Skeletal muscle cell (primary cell): ENCODE measurements at regions not wholly inside any gene's neighbourhood (a gene's known extent, or its start where the extent isn't known, plus 50 kb on each side); places are given as distances from the start of the nearest gene placed in this dataset.

Experiments used
- DNase-seq: peaks from one replicate; pipeline ENCODE4 v3.0.0-alpha.2; 2010; ENCODE audit warnings: low read depth
- H3K4me3 ChIP-seq: 2 replicates; pipeline ENCODE4 v1.5.1; 2011; ENCODE audit warnings: low read depth, mild to moderate bottlenecking, control low read depth, low read length, moderate library complexity

DNA sequence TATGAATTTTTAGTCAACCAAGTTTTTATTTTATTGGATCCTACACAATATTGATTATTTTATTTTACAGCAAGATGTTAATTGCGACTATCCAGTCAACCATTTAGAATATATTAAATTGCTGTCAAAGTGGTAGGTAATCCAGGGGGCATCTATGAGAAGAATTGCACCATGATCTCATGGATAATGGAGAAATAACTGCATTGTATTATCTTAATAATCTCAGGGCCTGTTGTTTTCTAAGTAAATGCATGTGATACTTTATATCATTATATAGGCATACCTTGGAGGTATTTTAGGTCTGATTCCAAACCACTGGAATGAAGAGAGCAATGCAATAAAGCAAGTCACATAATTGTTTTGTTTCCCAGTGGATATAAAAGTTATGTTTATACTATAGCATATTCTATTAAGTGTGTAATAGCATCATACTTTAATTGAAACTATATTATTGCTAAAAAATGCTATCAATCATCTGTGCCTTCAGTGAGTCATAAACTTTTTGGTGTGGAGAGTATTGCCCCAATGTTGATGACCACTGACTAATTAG, 595.4 kb upstream of the CHORDC1 start:
- no peak overlapping the region for H3K4me3 ChIP-seq
- DNase-seq, result no peak

DNA sequence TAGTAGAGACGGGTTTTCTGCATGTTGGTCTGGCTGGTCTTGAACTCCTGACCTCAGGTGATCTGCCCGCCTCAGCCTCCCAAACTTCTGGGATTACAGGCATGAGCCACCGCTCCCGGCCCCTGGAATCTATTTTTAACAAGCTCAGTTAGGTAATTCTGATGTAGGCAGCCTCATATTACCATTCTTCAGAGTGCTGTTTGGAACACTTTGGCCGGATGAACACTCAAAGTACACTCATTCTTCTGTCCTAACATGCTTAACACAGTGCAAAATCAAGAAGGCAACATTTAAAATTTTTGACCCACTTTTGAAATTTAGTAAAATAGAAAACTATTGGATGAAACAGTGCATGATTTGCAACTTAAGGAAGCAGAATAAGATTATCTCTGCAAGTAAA, 586.7 kb upstream of the CHORDC1 start:
- H3K4me3 ChIP-seq, result no peak overlapping the region
- no peak for DNase-seq

DNA sequence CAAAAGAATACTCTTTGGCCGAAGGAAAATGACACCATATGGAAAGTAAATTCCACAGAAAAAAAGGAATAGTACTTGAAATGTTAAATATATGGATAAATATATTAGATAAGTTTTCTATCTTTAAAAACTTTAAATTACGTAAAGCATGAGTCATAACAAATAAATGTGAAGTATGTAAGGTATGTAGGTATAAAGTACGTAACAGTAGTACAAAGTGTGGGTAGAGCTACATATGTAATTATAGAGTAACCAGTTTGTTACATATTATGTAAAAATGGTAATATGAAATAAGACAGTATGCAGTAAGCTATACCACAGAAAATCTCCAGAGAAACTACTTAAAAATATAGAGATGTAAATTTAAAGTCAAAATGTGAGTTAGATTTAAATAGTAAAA, 582.3 kb upstream of the CHORDC1 start:
- no peak for DNase-seq
- H3K4me3 ChIP-seq, result no peak overlapping the region

DNA sequence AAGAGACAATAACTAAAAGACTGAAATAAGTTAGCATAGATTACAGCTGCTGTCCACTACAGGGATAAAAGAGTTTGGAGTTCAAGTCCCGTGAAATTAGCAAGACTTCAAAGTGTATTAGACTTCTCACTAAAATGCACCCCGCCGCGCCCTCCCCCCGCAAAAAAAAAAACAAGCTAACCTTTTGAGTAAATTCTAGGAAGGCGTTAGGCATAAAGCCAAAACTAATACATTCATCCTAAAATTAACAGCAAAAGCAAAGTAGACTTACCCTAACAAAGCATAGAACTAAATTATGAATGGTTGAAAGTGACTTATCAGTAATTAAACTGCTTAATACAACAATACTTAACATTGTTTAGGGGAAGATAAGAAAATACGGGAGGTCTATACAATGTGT, 581.0 kb upstream of the CHORDC1 start:
- H3K4me3 ChIP-seq, result no peak overlapping the region
- no peak for DNase-seq

DNA sequence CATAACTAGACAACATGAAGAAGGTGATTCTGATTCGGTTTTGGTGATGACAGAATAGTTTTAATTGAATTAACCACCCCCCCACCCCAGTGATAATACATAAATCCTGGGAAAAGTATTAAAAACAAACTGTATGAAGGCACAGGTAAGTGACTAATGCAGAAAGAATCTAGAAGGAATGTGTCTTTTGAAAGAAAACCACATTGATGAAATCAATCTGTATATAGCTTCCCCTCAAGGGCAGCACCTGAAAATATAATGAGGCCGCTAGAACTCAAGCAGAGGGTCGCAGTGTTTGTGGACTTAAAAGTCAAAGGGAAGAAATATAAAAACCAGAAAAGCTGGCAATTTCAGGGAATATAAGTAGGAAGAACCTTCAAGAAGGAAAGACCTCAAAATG, 580.5 kb upstream of the CHORDC1 start:
- no peak overlapping the region for H3K4me3 ChIP-seq
- DNase-seq, result no peak

DNA sequence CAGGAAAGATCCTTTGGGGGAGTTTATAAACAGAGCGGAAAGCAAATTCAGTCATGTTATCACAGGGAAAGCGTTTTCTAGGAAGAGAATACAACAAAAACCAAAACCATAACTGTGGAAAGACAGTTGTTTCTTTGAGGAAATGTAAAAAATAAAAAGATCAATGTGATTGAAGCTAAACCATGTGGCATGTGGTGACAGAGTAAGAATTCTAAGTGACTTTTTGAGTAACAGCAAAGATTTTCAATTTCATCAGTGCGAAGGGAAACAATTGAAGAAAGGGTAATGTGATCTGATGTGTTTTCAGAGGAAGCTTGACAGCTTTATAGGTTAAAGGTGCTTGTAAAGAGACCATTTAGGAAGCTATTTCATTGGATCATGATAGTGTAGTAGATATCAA, 575.9 kb upstream of the CHORDC1 start:
- no peak overlapping the region for H3K4me3 ChIP-seq
- no peak for DNase-seq

DNA sequence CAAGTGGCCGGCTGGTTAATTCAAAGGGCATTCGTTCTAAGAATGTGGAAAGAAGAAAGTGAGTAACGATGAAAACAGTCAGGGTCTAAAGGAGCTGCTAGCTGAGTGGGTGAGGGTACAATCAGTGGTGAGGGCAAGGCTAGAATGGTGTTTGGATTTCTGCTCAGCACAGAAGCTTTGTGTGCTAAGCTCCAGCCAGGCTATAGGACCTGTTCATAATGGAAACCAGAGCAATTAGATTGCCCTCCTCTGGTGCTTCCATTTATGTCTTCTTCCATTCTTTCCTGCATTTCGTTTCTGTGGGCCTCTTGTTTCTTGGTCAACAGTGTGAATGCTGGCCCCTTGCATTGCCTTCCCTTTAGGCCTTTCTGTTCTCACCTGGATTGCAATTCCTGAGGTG, 572.9 kb upstream of the CHORDC1 start:
- no peak for DNase-seq
- no peak overlapping the region for H3K4me3 ChIP-seq

DNA sequence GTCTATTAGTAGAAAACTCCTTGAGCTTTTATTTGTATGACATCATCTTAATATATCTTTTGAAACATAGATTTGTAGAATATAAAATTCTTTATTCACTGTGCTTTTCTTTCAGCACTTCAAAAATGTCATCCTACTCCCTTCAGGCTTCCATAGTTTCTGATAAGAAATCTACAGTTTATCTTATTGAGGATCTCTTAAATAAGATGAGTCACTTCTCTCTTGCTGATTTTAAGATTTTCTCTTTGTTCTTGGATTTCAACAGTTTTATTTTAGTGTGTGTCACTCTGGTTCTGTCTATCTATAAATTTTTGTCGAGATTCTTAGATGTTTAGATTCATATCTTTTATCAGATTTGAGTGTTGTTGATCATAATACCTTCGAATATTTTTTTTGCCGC, 566.1 kb upstream of the CHORDC1 start:
- no peak for DNase-seq
- H3K4me3 ChIP-seq, result no peak overlapping the region

DNA sequence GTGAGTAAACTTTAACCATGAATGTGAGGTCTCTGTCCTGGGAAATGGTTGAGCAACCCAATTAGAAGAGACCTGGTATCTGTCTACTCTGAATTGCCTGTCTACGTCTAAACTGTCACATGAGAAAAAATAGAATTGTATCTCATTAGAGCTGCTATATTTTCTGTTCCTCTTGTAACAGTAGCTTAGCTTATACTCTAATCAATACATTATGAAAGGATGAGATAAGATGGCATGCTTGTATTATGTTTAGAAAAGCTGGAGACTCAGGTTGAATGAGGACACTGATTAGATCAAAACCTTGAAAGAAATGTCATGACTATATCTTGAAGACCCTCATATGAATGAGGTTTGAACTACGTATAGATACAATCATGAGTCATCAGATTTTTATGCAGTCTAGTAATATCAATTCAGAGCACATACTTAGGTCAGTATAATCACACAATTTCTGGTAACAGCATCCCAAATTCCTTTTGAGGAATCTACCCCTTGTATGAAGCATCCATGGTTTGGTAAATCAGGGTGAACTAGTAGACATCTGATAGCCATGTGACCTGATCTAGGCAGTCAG, 561.5 kb upstream of the CHORDC1 start:
- DNase-seq, result no peak

DNA sequence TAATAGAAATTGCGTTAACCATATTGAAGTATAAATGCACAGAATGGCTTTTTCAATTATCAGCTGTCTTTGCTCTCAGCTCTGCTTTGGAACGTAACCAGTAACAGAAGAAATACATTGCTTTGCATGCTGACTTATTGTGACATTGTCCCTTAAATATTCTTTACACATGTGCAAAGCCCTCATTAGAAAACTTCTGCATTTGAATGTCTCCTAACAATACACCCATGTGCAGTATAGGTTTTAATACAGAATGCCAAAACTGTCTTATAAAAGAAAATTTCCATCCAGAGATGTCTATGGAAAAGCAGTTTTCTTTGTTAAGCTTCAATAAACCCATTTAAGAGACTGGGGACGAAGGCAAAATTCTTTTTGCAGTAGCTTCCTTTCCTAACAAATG, 560.3 kb upstream of the CHORDC1 start:
- no peak for DNase-seq
- no peak overlapping the region for H3K4me3 ChIP-seq

More for the DNA sequence above, 561.5 kb upstream of the CHORDC1 start:
- no peak overlapping the region for H3K4me3 ChIP-seq

DNA sequence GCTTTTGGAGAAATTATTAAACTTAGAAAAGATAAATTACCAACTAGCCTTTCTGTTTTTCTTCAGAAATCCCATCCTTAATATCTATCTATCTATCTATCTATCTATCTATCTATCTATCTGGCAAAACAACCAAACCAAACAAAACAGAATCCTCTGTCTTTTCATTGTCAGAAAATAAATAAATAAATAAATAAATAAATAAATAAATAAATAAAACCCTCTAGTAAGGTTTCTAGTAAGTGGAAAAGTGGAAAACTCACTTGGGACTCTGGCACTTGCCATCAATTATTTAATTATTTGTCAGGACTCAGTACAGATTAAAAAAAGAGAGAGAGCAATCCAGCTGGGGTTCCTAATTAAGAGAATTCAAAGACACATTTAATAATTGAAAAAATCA, 556.2 kb upstream of the CHORDC1 start:
- no peak overlapping the region for H3K4me3 ChIP-seq
- no peak for DNase-seq

DNA sequence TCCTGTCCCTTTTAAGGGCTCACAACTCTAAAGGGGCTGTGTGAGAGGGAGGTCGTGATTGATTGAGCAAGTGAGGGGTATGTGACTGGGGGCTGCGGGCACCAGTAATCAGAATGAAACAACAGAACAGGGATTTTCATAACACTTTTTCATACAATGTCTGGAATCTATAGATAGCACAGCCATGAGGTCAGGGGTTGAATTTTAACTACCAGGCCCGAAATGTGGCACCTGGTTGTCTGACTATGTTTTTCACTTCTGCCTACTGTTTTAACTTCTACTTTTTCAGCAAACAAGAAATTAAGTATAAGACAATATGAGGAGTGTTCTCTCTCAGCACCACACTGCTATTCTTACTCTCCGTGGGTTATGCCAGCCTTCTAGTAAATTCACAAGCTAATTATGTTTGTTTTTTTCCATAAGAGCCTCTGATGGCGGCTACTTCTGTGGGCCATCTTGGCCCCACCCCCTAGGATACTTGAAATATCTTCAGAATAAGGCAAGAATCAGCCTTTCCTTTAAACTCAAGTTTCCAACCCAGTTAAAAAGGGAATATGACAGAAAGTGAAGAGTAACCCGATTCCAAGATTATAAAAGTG, 552.8 kb upstream of the CHORDC1 start:
- DNase-seq, result no peak

DNA sequence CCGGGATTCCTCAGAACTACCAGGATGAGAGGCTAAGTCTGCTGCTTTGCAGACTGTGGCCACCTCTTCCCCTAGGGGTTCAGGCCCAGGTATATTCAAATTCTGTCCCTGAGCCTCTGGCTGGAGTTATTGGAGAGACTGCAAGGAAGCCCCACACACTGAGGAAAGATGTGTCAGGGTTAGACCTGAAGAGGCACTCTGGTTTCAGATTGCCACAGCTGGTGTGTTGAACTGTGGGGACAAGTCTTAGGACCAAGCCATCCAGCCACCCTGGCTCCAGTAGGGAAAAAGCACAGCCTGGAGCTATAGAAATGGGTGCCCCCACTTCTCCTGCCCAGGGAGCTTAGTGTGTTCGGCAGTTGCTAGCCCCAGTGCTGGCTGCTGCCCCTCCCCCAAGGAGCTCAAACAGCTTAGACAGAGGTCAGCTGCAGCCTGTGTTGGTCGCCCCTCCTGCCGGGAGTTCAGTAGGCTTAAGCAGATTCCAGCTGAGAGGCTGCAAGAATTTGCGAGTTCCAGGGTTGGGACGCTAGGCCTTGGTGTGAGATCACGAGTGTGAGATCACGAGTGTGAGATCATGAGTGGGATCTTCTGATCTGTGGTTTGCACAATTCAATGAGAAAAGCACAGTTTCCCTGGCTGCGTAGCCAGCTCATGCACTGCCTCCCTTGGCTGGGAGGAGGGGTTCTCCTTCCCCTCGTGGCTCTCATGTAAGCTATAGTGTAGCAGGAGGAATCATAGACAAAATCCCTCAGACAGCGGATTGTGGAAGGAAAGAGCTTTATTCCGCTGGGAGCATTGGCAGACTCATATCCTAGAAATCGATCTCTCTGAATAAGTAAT, 552.1 kb upstream of the CHORDC1 start:
- DNase-seq, result no peak
- no peak overlapping the region for H3K4me3 ChIP-seq

More for the DNA sequence above, 552.8 kb upstream of the CHORDC1 start:
- H3K4me3 ChIP-seq, result no peak overlapping the region

DNA sequence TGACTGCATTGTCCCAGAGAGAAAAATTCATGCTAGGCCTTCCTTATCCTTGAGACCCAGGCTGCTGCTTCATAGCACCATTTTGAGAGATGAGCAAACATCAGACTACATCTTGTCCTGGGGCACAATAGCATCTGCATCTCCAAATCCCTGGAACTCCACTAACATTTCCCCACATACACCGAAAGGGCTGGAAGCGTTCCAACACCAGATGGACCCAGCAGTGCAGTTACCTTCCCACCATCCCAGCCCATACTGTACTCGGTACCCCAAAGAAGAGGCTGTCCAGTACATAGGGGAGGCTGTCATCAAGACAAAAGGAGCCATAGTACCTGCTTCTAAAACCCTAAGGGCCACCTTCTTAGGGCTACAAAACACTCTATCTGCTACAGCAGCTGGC, 547.2 kb upstream of the CHORDC1 start:
- no peak for DNase-seq
- H3K4me3 ChIP-seq, result no peak overlapping the region

DNA sequence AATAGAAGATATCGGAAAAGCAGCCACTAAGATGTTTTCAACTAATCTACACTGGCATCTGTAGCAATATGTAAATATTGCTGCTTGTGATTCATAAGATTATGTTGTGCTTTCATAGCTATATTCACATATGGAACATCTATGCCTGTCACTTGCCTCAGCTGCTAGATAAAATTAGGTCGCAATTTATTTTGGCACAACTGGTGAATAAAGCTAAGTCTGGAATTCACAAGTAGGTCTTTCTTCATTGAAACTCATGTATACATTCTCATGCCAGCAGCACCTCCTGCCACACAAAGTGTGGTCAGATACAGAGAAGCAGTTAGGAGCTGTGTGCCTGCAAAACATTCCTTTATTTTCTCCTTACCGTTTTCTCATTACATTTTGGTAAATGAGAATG, 543.3 kb upstream of the CHORDC1 start:
- no peak for DNase-seq
- no peak overlapping the region for H3K4me3 ChIP-seq

DNA sequence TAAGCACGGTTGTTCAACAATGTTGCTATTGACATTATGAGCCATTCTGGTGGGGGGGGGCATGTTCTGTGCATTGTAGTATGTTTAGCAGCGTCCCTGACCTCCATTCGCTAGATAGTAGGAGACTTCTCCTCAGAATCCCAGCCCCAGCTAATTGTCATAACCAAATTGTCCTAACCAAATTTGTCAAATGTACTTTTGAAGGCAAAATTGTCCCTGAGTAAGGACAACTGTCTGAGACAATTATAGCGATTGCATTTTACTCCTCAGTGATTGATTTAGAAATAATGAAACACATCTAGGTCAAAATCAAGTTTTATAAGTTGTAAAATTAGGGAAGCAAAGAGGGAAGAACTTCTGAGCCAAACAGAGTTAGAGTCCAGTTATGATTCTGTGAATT, 541.8 kb upstream of the CHORDC1 start:
- no peak for DNase-seq
- H3K4me3 ChIP-seq, result no peak overlapping the region

DNA sequence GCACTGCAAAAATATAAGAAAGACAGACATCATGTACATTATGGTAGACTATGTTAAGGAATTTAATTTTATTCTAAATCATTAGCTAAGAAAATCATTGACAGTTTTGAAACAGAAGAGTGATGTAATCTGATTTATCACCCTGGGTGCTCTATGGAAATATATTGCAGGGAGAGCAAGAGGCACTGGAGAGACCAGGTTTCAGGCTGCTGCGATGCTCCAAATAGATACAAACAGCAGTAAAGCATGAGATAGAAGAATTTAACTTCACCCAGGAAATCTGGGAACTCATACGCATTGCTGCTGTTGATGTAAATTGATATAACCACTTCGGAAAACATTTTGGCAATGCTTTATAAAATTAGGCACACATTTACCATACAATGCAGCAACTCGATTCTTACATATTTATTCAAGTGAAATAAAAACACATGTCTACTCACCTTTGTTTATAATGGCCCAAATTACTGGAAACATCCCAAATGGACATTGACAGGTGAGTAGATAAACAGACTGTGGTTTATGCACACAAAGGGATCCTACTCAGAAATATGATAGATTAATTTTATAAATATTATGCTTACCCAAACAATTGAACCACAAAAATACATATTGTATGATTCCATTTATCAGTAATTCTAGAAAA, 535.1 kb upstream of the CHORDC1 start:
- no peak overlapping the region for H3K4me3 ChIP-seq
- DNase-seq, result no peak

DNA sequence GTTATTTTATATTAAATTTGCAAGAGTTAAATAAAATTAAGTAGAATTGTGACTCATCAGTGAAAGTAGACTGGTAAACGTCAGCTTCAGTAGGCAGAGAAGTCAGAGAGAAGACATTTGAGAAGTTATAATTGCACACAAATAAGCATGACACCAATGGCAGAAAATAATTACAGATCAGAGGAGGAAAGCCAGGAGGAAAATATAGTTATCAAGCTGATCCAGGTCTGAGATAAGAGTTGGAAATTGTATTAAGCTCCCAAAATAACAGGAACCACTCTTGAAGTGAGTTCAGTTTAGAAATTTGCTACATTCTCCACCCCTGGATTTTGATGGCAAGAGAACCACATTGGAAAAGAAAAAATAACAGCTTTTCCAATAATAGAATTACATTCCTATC, 533.8 kb upstream of the CHORDC1 start:
- no peak overlapping the region for H3K4me3 ChIP-seq
- DNase-seq, result no peak

DNA sequence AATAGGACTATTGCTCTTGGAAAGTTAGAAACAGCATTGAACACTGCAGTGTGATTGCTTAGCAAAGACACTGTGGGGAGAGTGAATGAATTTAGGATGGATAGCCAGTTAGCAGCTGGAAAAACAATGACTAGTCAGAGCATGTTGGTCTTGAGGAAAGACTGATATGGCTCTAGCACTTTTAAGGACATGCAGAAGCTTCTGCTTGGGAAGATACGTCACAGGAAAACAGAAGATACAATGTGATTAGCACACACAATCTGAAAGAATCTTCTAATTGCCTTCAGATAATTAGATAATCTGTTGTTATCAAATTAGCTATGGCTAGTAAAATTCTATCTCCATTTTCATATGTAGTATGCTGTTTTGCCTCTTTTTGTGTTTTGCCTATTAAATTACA, 530.7 kb upstream of the CHORDC1 start:
- no peak overlapping the region for H3K4me3 ChIP-seq
- DNase-seq, result no peak

DNA sequence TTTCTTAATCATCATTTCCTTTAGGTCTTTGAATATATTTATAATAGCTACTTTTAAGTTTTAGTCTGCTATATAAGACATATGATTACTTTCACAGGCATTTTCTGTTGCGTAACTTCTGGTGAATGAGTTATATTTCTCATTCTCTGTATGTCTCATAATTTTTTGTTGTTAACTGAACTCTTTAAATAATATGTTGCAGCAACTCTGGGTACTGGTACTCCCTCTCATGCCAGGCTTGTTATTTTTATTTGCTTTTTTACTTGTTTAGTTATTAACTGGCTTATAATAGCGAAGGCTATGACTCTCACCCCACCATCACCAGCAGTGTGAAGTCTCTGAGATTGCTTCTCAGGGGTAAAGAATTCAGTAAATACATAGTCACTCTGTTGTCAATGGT, 524.2 kb upstream of the CHORDC1 start:
- H3K4me3 ChIP-seq, result no peak overlapping the region
- peak; percentile 67 for DNase-seq
